Vagina (tissue), 2 donors: ENCODE measurements at regions not wholly inside any gene's neighbourhood (a gene's known extent, or its start where the extent isn't known, plus 50 kb on each side); places are given as distances from the start of the nearest gene placed in this dataset.

Source experiments
- CTCF ChIP-seq, 3 experiments: fragments of 450-650 bp in 2 of 3; fragments of 200-600 bp in 1 of 3; sonication (generic) in 1 of 3; IDR thresholded peaks; one replicate each; pipeline ENCODE4 v1.5.1; 2017 to 2019; ENCODE audit warnings: antibody characterized with exemption in 3 of 3, mild to moderate bottlenecking in 2 of 3, moderate library complexity in 2 of 3
- POLR2A ChIP-seq, 2 donors: fragments of 450-650 bp; IDR thresholded peaks; one replicate each; pipeline ENCODE4 v1.6.1; 2017; ENCODE audit warnings: antibody characterized with exemption in 2 of 2, mild to moderate bottlenecking in 2 of 2, moderate library complexity in 2 of 2

- TF ChIP-seq CTCF (IDR thresholded peaks at IDR 0.05), result no peak
- no peak for TF ChIP-seq POLR2A (IDR thresholded peaks at IDR 0.05)
Measured at GRCh38 chr14:51314321-51315015, 74.4 kb downstream of the TMX1 start.
